ENCODE measurements at regions not wholly inside any gene's neighbourhood (a gene's known extent, or its start where the extent isn't known, plus 50 kb on each side); places are given as distances from the start of the nearest gene placed in this dataset.

DNA sequence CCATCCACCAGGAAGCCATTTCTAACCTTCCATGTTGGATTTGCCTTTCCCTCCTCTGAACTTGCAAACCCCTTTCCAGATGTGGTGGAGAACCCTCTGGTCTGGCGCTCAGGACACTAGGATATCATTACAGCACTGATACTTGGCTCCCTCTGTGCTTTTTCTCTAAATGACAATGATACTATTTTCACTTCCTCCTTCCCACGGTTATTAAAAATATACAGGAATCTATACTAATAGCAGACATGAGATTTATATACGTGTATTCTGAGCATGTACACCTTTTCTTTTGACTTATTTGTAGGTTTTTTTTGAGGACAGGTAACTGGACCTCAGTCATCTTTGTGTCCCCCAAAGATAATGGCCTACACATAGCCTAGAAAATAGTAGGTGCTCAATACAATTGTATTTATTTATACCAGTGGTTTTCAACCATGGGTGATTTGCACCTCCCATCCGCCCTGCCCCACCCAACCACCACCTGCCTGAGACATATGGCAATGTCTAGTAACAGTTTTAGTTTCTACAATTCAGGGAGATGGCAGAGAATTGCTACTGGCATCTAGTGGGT is 60.4 kb upstream of the PLAC8 start:
- ATAC-seq, result no peak
- no peak for DNase-seq
- intact Hi-C loops (cut with DNase I), result no loop called here

DNA sequence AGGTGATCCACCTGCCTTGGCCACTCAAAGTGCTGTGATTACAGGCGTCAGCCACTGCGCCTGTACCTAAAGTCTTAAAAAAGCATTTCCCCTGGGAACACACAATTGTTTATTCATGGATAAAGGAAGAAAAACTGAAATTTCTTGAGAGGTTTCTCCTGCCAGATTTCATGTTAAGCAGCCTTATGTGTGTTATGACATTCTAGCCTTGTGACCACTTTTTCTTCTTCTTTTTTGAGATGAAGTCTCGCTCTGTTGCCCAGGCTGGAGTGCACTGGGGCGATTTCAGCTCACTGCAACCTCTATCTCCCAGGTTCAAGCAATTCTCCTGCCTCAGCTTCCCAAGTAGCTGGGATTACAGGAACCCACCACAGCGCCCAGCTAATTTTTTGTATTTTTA is 57.8 kb upstream of the PLAC8 start:
- DNase-seq (no peak), ATAC-seq (no peak)
- intact Hi-C loops (cut with DNase I), result no loop called here

DNA sequence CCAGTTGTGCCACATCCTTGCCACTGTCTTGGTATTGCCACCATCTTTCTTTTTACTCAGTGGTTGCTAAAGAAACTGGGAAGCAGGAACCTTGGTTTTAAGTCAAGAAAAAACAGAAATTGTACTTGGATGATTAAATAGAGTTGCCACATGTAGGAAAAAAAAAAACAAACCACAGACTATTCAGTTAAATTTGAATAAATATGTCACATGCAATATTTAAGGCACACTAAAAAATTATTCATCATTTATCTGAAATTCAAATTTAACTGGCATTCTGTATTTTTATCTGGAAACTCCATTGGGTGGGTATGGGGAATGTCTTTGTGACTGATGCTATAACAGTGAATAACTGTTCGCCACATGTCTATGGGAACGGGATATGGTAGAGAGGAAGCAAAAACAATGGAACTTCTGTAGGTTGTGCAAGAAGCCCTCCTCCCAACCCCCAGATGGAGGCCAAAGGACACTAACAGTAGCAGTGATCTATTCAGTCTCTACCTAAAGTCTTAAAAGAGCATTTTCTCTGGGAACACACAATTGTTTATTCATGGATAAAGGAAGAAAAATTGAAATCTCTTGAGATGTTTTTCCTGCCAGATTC is 57.0 kb upstream of the PLAC8 start:
- DNase-seq (no peak), ATAC-seq (no peak)
- intact Hi-C loops (cut with DNase I), result no loop called here

DNA sequence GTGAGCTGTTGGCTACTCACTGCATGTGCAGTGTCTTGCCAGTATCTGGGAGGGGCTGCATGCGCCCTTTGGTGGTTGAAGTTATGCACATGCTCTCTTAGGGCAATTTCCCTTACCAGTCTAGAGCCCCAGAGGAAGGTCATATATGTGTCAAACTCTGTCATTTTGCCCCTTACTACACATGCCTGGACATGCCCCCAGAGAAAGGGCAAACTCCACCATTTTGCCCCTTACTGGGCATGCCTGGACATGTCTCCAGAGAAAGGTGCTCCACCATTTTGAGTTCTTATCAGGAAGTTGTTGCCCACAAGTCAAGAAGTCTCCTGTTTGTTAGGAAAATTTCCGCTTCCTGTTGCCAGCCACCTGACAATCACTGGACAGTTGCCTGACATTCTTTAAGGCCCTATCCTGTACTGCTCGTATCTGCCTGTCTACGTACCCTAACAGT is 56.4 kb upstream of the PLAC8 start:
- DNase-seq (no peak), ATAC-seq (no peak)
- intact Hi-C loops (cut with DNase I), result no loop called here
